CD4-positive, alpha-beta T cell treated with Interleukin-1 beta for 1 hour (primary cell): ENCODE measurements at regions not wholly inside any gene's neighbourhood (a gene's known extent, or its start where the extent isn't known, plus 50 kb on each side); places are given as distances from the start of the nearest gene placed in this dataset.
"Not testable (repeated sequence)": the region's sequence is repeated elsewhere in the genome, so short reads cannot be mapped to it uniquely, and the experiment has no call there.

ENCODE experiments used
- DNase-seq, 2 donors: peaks; one replicate each; pipeline ENCODE4 v3.0.0-alpha.2; 2020 to 2022

- no peak for DNase-seq
Observed at GRCh38 chr3:135559802-135560201, 405.7 kb upstream of the PPP2R3A start.

GRCh38 chr3:135560847-135561246 is 404.7 kb upstream of the PPP2R3A start:
- no peak for DNase-seq

- no peak for DNase-seq
Observed at GRCh38 chr3:135564696-135565095, 400.8 kb upstream of the PPP2R3A start.

GRCh38 chr3:135565546-135565945 is 400.0 kb upstream of the PPP2R3A start:
- no peak for DNase-seq

- DNase-seq: no peak
Observed at GRCh38 chr3:135567223-135567622, 398.3 kb upstream of the PPP2R3A start.

GRCh38 chr3:135576751-135577150 is 388.8 kb upstream of the PPP2R3A start:
- no peak for DNase-seq

- no peak for DNase-seq
Observed at GRCh38 chr3:135581806-135582205, 383.7 kb upstream of the PPP2R3A start.

- no peak for DNase-seq
Observed at GRCh38 chr3:135582800-135583199, 382.7 kb upstream of the PPP2R3A start.

- no peak for DNase-seq
Observed at GRCh38 chr3:135596563-135596962, 369.0 kb upstream of the PPP2R3A start.

GRCh38 chr3:135597855-135598254 is 367.7 kb upstream of the PPP2R3A start:
- DNase-seq: no peak

GRCh38 chr3:135598597-135598996 is 366.9 kb upstream of the PPP2R3A start:
- no peak for DNase-seq

- DNase-seq: not testable (repeated sequence)
Observed at GRCh38 chr3:135604512-135604911, 361.0 kb upstream of the PPP2R3A start.

- DNase-seq: no peak
Observed at GRCh38 chr3:135618123-135618522, 347.4 kb upstream of the PPP2R3A start.

GRCh38 chr3:135621184-135621920 is 344.2 kb upstream of the PPP2R3A start:
- DNase-seq: no peak

GRCh38 chr3:135622215-135622614 is 343.3 kb upstream of the PPP2R3A start:
- no peak for DNase-seq

GRCh38 chr3:135622656-135623055 is 342.9 kb upstream of the PPP2R3A start:
- DNase-seq: no peak

GRCh38 chr3:135623558-135623957 is 342.0 kb upstream of the PPP2R3A start:
- no peak for DNase-seq

GRCh38 chr3:135627057-135627456 is 338.5 kb upstream of the PPP2R3A start:
- no peak for DNase-seq

GRCh38 chr3:135629701-135630408 is 335.7 kb upstream of the PPP2R3A start:
- no peak for DNase-seq

GRCh38 chr3:135632556-135633065 is 332.9 kb upstream of the PPP2R3A start:
- DNase-seq: no peak

GRCh38 chr3:135633078-135633477 is 332.4 kb upstream of the PPP2R3A start:
- no peak for DNase-seq

- no peak for DNase-seq
Observed at GRCh38 chr3:135636596-135636995, 328.9 kb upstream of the PPP2R3A start.

- DNase-seq: no peak
Observed at GRCh38 chr3:135637013-135637412, 328.5 kb upstream of the PPP2R3A start.

GRCh38 chr3:135641761-135642160 is 323.8 kb upstream of the PPP2R3A start:
- no peak for DNase-seq
